GM10248 (cell line): ENCODE measurements at regions not wholly inside any gene's neighbourhood (a gene's known extent, or its start where the extent isn't known, plus 50 kb on each side); places are given as distances from the start of the nearest gene placed in this dataset.

Experiments used
- CTCF ChIA-PET: fragments of 300-600 bp; sonication (Branson Sonifier 250); formaldehyde crosslinking; extraction: SDS; loops from one replicate; lab custom pipeline; 2021; ENCODE audit warnings: antibody characterized with exemption; lab: Yijun Ruan, JAX
- POLR2A ChIA-PET: fragments of 350-650 bp; sonication (Branson Sonifier 250); formaldehyde crosslinking; extraction: SDS; loops from one replicate; lab custom pipeline; 2020; ENCODE audit warnings: antibody characterized with exemption; lab: Yijun Ruan, JAX
- DNase-seq: peaks from one replicate; pipeline ENCODE4 v3.0.0; 2012; ENCODE audit errors: extremely low spot score
- TF ChIP-seq, protein P1 (sequence below): IDR thresholded peaks from 2 replicates; pipeline ENCODE4 v1.5.1; 2012; ENCODE audit warnings: mild to moderate bottlenecking, low read depth; ENCODE audit errors: extremely low read depth, missing control alignments, control extremely low read depth

DNA sequence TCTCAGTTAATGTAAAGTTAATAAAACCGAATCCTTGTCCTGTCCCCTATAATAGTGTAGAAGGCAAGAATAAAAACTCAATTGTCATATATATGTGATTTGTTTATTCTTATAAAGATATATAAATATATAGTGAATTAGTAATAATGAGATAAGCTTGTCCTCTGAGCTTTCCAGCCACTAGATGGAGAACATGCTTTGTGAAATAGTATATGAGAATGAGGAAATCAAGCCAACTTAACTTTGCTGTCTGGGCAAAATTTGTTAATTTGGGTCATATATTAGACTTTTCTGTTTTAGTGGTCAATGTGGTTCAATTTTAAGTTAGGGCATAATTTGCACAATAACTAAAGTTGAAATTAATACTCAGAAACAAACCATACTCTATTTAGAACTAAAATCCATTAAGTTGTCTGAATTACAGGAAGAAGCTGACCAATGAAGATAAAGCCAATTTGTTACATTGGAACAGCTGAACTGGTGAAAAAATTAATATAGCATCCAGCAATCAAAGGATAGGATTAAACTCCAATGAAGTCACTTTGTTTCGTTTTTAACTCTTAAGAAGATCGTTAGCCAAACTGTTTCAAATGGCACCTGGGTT lies 595.0 kb downstream of the ARL4A start:
- ChIA-PET POLR2A (no interaction called here), CTCF (interaction anchor here (1.3 to 5.7 kb wide), 5 partner anchors 16 to 1409 kb away, joined by 3 to 40 read pairs (median 8); no protein-coding TSS in a partner anchor)
- DNase-seq, result no peak
- TF ChIP-seq, protein P1, sequence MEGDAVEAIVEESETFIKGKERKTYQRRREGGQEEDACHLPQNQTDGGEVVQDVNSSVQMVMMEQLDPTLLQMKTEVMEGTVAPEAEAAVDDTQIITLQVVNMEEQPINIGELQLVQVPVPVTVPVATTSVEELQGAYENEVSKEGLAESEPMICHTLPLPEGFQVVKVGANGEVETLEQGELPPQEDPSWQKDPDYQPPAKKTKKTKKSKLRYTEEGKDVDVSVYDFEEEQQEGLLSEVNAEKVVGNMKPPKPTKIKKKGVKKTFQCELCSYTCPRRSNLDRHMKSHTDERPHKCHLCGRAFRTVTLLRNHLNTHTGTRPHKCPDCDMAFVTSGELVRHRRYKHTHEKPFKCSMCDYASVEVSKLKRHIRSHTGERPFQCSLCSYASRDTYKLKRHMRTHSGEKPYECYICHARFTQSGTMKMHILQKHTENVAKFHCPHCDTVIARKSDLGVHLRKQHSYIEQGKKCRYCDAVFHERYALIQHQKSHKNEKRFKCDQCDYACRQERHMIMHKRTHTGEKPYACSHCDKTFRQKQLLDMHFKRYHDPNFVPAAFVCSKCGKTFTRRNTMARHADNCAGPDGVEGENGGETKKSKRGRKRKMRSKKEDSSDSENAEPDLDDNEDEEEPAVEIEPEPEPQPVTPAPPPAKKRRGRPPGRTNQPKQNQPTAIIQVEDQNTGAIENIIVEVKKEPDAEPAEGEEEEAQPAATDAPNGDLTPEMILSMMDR, result no peak

DNA sequence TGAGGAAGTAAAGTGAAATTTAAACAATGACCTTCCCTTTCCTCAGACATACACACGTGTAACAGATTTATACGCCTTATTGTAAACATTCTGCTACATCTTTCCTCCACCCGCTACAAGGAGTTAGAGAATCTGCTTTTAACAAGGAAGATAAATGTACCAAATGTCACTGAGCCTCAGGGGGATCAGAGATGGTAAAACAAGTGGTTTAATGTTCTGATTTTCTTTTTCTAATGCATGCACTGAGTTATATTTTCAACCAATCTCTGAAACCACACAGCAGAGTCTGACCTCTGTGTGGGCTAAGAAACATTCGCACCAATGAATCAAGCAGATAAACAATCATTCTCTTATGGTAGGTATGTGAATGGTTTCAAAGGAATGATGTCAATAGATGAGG lies 599.5 kb downstream of the ARL4A start:
- CTCF ChIA-PET, result no interaction called here
- DNase-seq, result no peak
- POLR2A ChIA-PET, result no interaction called here
- TF ChIP-seq, protein P1, result no peak

DNA sequence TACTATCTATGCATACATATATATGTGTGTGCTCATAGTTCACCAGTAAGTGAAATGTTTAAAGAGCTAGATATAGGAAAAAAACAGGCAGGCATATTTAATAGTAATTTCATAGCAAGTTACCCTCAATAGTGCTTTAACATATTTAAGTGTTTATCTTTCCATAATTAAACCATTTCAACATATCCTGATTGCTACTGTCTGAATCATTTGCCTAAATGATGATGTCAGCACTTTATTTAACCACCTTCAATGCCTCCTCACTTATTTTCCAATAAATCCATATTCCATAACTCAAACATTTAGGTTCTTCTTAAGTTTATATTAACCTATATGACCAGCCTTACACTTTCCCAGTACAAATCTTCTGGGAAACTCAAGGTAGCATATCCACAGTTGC lies 601.1 kb downstream of the ARL4A start:
- ChIA-PET POLR2A (no interaction called here), CTCF (no interaction called here)
- DNase-seq, result no peak
- TF ChIP-seq, protein P1, result no peak

DNA sequence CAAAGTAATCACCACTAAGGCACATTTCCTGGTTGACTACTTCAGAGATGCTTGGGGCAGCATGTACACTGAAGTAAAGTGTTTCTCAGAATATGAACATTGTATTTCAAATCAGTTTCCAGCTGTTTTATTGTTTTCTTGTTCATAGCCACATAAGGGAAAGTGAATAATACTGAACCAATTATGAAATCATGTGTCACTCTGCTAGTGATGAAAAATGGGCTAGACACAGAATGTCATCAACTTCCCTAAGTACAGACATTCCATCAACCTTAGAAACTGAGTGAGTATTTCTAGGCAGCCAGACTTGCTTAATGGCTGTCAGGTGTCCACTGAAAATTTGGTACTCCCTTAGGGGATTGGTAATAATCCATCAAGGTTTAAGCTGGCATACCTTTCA lies 603.5 kb downstream of the ARL4A start:
- POLR2A ChIA-PET, result no interaction called here
- no peak for DNase-seq
- CTCF ChIA-PET, result interaction anchor here (1.9 kb wide), 1 partner anchor 10 kb away, joined by 4 read pairs; no protein-coding TSS in a partner anchor
- TF ChIP-seq, protein P1, result no peak

DNA sequence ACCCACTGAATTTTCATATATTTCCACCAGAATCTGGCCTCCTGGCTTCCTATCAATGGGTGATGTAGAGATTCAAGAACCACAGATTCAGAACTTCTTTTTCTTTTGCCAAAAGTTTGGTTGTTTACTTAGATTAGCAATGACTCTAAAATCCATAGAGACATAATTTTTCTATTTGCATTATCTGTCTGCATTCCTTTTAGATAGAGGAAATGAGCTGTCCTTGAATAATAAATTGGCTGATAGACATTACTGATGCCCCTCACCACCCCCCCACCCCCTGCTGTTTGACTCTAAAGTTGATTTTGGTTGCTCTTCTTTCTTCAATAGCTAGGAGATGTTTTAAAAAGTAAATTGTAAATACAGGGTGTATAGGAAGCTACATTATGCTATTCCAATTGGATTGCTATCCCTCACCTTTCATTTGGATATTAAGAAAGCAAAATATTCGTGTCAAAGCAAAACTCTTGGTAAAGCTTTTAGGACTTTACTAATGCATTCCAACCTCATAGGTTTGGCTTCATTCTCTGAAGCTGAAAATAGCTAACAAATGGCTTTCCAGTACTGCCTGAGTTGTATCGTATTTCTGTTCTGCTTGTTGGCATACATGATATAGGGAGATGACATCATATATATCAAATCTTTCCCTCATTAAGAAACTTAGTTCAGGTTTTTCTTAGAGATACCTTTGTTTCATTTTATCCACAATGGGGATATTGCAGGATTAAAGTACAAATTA lies 606.0 kb downstream of the ARL4A start:
- CTCF ChIA-PET, result interaction anchor here (1.0 kb wide), 1 partner anchor 12 kb away, joined by 3 read pairs; no protein-coding TSS in a partner anchor

DNA sequence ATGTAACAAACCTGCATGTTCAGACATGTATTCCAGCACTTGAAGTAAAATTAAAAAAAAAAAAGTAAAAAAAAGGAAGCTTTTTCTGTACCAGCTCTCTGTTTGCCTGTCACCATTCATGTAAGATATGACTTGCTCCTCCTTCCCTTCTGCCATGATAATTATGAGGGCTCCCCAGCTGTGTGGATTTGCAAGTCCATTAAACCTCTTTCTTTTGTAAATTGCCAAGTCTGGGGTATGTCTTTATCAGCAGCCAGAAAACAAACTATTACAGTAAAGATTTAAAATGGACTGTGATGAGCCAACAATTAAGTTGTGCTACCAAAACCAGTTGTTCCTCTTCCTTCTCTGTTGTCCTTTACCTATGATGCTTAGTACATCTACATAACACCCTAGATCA lies 619.6 kb downstream of the ARL4A start:
- ChIA-PET CTCF (no interaction called here), POLR2A (no interaction called here)
- DNase-seq, result no peak
- TF ChIP-seq, protein P1, result no peak

More for the DNA sequence above, 606.0 kb downstream of the ARL4A start:
- POLR2A ChIA-PET, result no interaction called here
- TF ChIP-seq, protein P1, result no peak
- DNase-seq, result no peak
